Brain microvascular endothelial cell (primary cell): ENCODE measurements at regions not wholly inside any gene's neighbourhood (a gene's known extent, or its start where the extent isn't known, plus 50 kb on each side); places are given as distances from the start of the nearest gene placed in this dataset.

ENCODE experiments used
- DNase-seq: peaks from one replicate; pipeline ENCODE4 v3.0.0-alpha.2; 2020
- H3K27ac ChIP-seq: fragments of 250-450 bp; sonication (Bioruptor Pico); 2 replicates; pipeline ENCODE4 v1.5.1; 2020; ENCODE audit warnings: mild to moderate bottlenecking, moderate library complexity
- H3K27me3 ChIP-seq: fragments of 250-450 bp; sonication (Bioruptor Pico); replicated peaks from 2 replicates; pipeline ENCODE4 v1.5.1; 2020; ENCODE audit warnings: mild to moderate bottlenecking
- H3K36me3 ChIP-seq: fragments of 250-450 bp; sonication (Bioruptor Pico); replicated peaks from 2 replicates; pipeline ENCODE4 v1.5.1; 2020; ENCODE audit warnings: mild to moderate bottlenecking
- H3K4me3 ChIP-seq: 2 replicates; pipeline ENCODE4 v1.5.1; 2011; ENCODE audit warnings: low read depth, mild to moderate bottlenecking, control low read depth, low read length, moderate library complexity
- in situ Hi-C: cut with HindIII; loops from 2 replicates; pipeline ENCODE4 v1.10.0; 2017; ENCODE audit warnings: low sequenced_read_pairs, low pct_ligation_motif_present
- TF ChIP-seq, protein P1 (sequence below): IDR thresholded peaks from 2 replicates; pipeline ENCODE4 v1.5.1; 2011; ENCODE audit warnings: low read depth, mild to moderate bottlenecking, moderate library complexity, low read length, control low read depth, inconsistent platforms; ENCODE audit errors: missing control alignments

DNA sequence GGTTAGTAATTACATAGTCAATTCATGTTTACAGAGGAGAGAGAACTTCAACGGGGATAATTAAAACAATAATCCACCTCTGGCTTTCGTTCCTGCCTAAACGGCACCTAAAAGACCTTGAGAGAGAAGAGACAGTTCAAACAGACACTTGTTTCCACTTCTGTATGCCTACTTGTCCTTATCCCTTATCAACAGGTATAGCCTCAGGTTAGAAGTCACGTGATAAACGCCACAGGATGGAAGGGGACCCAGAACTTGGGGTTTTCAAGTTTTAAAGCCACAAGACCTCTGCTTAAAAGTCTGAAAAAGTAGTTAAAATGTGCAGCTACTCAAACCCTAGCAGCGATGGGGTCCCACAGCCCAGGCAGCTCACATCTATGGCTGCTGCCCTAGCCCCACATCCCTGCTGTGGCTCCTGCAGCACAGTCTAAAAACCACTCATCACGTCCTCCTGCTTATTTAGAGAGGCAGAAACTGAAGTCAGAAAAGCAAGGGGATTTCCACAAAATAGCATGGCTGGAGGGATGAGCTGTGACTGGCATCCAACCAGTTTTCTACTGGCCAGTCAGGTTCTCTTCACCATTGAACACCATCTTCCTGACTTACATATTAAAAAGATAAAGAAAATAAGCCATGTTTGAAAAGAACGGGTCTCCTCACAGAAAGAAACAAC lies 51.2 kb upstream of the SEC16B start:
- Histone ChIP-seq H3K27ac (no peak overlapping the region), H3K36me3 (no peaks in the 10 kb centered on the region), H3K4me3 (no peak overlapping the region), H3K27me3 (no peaks in the 10 kb centered on the region)
- TF ChIP-seq, protein P1, sequence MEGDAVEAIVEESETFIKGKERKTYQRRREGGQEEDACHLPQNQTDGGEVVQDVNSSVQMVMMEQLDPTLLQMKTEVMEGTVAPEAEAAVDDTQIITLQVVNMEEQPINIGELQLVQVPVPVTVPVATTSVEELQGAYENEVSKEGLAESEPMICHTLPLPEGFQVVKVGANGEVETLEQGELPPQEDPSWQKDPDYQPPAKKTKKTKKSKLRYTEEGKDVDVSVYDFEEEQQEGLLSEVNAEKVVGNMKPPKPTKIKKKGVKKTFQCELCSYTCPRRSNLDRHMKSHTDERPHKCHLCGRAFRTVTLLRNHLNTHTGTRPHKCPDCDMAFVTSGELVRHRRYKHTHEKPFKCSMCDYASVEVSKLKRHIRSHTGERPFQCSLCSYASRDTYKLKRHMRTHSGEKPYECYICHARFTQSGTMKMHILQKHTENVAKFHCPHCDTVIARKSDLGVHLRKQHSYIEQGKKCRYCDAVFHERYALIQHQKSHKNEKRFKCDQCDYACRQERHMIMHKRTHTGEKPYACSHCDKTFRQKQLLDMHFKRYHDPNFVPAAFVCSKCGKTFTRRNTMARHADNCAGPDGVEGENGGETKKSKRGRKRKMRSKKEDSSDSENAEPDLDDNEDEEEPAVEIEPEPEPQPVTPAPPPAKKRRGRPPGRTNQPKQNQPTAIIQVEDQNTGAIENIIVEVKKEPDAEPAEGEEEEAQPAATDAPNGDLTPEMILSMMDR: no peak
- in situ Hi-C loops: no loop called here
- no peak for DNase-seq

DNA sequence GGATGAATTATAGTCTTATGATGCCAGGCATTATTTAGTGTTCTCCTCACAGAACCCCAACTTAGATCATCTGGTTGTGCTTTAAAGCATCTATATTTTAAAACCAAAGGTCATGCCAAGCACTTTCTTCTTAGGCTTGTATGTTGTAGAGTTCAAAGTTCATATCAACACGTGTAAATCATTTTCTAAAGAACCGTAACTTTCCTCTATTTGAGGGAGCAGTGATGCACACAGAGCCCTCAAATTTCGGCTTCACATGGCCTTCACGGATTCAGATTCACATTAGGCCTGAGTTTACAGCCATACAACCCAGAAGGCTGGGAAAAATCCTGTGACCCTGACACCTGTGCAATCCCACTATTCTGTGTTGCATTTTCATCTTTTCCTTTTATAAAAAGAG lies 52.1 kb upstream of the SEC16B start:
- H3K27ac ChIP-seq: no peak overlapping the region
- no peaks in the 10 kb centered on the region for H3K36me3 ChIP-seq
- H3K4me3 ChIP-seq: no peak overlapping the region
- no peaks in the 10 kb centered on the region for H3K27me3 ChIP-seq
- TF ChIP-seq, protein P1: no peak
- in situ Hi-C loops: no loop called here
- DNase-seq: no peak

DNA sequence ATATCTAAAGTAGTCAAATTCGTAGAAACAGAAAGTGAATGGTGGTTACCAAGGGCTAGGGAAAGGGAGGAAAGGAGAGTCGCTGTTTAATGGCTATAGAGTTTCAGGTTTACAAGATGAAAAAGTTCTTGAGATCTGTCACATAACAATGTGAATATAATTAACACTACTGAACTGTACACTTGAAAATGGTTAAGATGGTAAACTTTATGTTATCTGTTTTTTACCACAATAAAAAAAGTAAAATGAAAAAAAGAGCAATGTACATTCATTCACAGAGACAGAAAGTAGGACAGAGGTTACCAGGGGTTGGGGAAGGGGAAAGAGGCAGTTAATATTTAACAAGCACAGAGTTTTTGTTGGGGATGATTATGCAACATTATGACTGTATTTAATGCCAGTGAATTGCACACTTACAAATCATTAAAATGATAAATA lies 53.3 kb upstream of the SEC16B start:
- H3K27me3 ChIP-seq: no peaks in the 10 kb centered on the region
- in situ Hi-C loops: no loop called here
- no peak overlapping the region for H3K4me3 ChIP-seq
- TF ChIP-seq, protein P1: no peak
- H3K27ac ChIP-seq: no peak overlapping the region
- H3K36me3 ChIP-seq: no peaks in the 10 kb centered on the region
- DNase-seq: no peak

DNA sequence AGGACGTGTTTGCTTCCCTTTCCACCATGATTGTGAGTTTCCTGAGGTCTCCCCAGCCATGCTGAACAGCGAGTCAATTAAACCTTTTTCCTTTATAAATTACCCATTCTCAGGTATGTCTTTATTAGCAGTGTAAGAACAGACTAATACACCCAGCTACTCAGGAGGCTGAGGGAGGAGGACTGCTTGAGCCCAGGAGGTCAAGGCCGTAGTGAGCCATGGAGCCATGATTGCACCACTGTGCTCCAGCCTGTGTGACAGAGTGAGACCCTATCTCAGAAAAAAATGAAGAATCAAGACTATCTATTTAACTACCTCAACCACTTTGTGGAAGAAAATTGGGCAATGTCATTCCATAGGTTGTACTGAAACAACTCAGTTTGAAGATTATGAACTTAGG lies 54.6 kb upstream of the SEC16B start:
- no peak overlapping the region for H3K27ac ChIP-seq
- H3K4me3 ChIP-seq: no peak overlapping the region
- no peaks in the 10 kb centered on the region for H3K36me3 ChIP-seq
- in situ Hi-C loops: no loop called here
- no peaks in the 10 kb centered on the region for H3K27me3 ChIP-seq
- DNase-seq: no peak
- TF ChIP-seq, protein P1: no peak

DNA sequence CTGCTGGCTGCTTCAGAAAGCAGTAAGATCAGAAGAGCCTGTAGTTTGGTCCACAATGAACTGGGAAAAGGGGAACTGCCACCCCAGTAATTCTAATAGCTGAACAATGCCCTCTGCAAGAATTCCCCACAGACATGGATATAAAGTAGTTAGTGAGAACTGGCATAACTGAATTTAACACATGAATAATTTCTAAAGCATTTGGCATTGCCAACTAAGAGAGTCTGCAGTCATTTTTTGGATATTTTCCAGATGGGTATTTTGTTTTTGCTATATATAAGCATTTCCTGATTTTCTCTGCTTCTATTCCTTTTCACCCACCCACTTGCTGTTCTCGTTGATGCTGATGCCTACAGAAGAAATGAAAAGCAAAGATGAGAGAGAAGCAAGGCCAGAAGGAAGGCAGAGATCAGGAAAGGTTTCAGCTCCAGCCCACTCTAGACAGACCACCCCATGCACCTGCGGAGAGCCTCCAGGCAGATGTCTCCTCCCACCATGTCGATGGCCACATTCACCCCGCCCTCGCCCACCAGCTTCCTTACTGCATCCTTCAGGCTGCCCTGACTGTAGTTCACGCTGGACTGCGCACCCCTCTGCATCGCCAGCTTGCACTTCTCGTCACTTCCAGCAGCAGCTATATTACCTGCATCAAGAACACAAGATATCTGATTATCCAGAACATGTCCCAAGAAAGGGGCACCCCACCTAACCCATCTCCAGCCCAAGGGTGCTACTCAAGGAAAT lies 55.9 kb upstream of the SEC16B start:
- no peaks in the 10 kb centered on the region for H3K36me3 ChIP-seq
- TF ChIP-seq, protein P1: no peak
- H3K27ac ChIP-seq: no peak overlapping the region
- in situ Hi-C loops: no loop called here
- DNase-seq: no peak
- H3K4me3 ChIP-seq: no peak overlapping the region
- no peaks in the 10 kb centered on the region for H3K27me3 ChIP-seq
